HEK293 (cell line): ENCODE measurements at regions not wholly inside any gene's neighbourhood (a gene's known extent, or its start where the extent isn't known, plus 50 kb on each side); places are given as distances from the start of the nearest gene placed in this dataset.

ENCODE experiments used
- GLIS1 ChIP-seq: fragments of 450-650 bp; formaldehyde crosslinking; IDR thresholded peaks from 2 replicates; pipeline ENCODE4 v1.5.1; 2016; ENCODE audit warnings: missing biosample characterization, missing genetic modification characterization
- ZBTB1 ChIP-seq: fragments of 450-650 bp; formaldehyde crosslinking; IDR thresholded peaks from 2 replicates; pipeline ENCODE4 v1.5.1; 2016; ENCODE audit warnings: missing biosample characterization, missing genetic modification characterization
- ZBTB8A ChIP-seq: fragments of 450-650 bp; formaldehyde crosslinking; IDR thresholded peaks from 2 replicates; pipeline ENCODE4 v1.5.1; 2016; ENCODE audit warnings: missing biosample characterization, missing genetic modification characterization
- ZNF132 ChIP-seq: fragments of 450-650 bp; formaldehyde crosslinking; IDR thresholded peaks from 2 replicates; pipeline ENCODE4 v1.5.1; 2017; ENCODE audit warnings: missing biosample characterization, missing genetic modification characterization, borderline replicate concordance
- ZNF174 ChIP-seq: fragments of 450-650 bp; formaldehyde crosslinking; IDR thresholded peaks from 2 replicates; pipeline ENCODE4 v1.5.0; 2017; ENCODE audit warnings: missing biosample characterization, mild to moderate bottlenecking, missing genetic modification characterization
- ZNF324 ChIP-seq: fragments of 450-650 bp; formaldehyde crosslinking; IDR thresholded peaks from 2 replicates; pipeline ENCODE4 v1.5.1; 2016; ENCODE audit warnings: missing biosample characterization, missing genetic modification characterization
- ZNF561 ChIP-seq: fragments of 450-650 bp; IDR thresholded peaks from 2 replicates; pipeline ENCODE4 v1.5.1; 2018; ENCODE audit warnings: missing biosample characterization, missing genetic modification characterization, borderline replicate concordance
- ZNF670 ChIP-seq: fragments of 450-650 bp; formaldehyde crosslinking; IDR thresholded peaks from 2 replicates; pipeline ENCODE4 v1.5.1; 2016; ENCODE audit warnings: missing biosample characterization, missing genetic modification characterization, low read depth
- TF ChIP-seq, protein P1 (sequence below): fragments of 450-650 bp; formaldehyde crosslinking; IDR thresholded peaks from 2 replicates; pipeline ENCODE4 v1.5.1; 2016; ENCODE audit warnings: missing biosample characterization, missing genetic modification characterization

DNA sequence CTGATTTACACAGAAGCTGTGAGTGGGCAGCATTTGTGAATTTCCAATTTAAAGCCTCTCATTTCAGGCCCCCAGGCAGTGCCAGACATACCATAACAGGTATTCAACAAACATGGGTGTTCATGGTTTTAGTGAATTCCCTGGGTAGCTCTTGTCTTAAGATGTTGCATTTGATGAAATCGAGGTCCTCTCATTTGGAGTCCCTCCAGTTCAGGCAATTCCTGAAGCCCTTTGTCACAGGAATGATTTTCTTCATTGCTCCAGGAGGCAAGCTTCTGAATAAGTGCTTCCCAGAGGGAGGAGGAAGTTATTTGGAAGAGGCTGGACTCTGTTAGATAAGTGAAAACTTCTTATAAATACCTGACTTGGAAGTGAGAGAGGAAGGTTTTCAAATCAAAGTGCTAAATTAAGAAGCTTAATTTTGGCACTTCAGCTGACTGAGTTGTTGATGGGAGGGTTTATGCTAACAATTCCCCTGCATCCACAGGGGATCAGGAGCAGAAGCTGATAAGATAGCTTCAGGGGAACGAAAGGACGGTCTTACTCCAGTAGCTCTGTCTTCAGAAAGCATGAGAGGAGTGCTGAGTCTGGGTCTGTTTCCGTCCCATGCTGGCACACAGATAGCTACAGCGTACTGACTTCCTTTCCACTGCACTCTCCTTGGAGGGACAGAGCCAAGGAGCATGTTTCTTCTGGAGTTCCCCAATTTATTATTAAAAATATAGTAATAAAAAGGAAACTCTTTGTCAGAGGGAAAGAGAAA lies 543.1 kb downstream of the GBA3 start:
- TF ChIP-seq ZBTB8A (no peak), ZNF132 (tag by site-specific recombination) (no peak), ZNF670 (tag by site-specific recombination) (no peak), ZBTB1 (tag by site-specific recombination) (no peak), ZNF174 (tag by site-specific recombination) (no peak), ZNF324 (no peak), GLIS1 (tag by site-specific recombination) (no peak), ZNF561 (no peak)
- TF ChIP-seq, protein P1, sequence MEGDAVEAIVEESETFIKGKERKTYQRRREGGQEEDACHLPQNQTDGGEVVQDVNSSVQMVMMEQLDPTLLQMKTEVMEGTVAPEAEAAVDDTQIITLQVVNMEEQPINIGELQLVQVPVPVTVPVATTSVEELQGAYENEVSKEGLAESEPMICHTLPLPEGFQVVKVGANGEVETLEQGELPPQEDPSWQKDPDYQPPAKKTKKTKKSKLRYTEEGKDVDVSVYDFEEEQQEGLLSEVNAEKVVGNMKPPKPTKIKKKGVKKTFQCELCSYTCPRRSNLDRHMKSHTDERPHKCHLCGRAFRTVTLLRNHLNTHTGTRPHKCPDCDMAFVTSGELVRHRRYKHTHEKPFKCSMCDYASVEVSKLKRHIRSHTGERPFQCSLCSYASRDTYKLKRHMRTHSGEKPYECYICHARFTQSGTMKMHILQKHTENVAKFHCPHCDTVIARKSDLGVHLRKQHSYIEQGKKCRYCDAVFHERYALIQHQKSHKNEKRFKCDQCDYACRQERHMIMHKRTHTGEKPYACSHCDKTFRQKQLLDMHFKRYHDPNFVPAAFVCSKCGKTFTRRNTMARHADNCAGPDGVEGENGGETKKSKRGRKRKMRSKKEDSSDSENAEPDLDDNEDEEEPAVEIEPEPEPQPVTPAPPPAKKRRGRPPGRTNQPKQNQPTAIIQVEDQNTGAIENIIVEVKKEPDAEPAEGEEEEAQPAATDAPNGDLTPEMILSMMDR (tag by site-specific recombination), result no peak
